Stimulated activated CD8-positive, alpha-beta memory T cell treated with anti-CD3 and anti-CD28 coated beads, Interleukin-4, amount 100 ng/mL, for 4 hours (primary cell): ENCODE measurements at regions not wholly inside any gene's neighbourhood (a gene's known extent, or its start where the extent isn't known, plus 50 kb on each side); places are given as distances from the start of the nearest gene placed in this dataset.

Experiments used
- DNase-seq, 2 donors: peaks; one replicate each; pipeline ENCODE4 v3.0.0-alpha.2; 2020; ENCODE audit warnings: low read depth in 2 of 2, low spot score in 1 of 2

- DNase-seq: no peak
Measured at GRCh38 chr5:143730112-143730801, 81.7 kb upstream of the HMHB1 start.

DNA sequence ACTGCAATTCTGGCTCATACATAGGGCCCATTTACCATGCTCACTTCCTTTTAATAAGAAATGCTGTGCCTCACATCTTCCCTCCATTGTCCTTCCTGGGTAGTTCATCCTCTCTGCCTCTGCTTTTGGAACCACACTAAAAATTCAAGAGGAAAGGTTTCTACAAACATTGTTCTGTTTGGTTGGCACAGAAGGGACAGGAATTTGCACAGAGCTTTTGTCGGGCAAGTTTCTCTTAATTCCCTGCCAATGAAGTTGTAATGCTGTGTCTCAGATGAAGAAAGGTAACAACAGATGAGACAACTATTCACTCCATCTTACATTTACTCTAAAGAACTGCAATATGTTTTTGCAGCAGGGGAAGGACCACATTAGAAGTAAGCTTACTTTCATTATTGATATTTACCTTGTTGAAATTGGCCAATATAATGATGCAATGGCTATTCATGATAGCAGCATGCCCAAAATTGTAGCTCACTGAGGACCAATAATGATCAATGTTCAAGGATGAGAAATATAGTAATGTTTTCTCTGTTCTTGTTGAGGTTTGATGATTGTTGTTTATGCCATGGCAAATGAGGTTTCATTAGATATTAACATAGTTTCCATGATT lies 82.5 kb upstream of the HMHB1 start:
- no peak for DNase-seq

- no peak for DNase-seq
Measured at GRCh38 chr5:143723159-143723558, 88.8 kb upstream of the HMHB1 start.

DNA sequence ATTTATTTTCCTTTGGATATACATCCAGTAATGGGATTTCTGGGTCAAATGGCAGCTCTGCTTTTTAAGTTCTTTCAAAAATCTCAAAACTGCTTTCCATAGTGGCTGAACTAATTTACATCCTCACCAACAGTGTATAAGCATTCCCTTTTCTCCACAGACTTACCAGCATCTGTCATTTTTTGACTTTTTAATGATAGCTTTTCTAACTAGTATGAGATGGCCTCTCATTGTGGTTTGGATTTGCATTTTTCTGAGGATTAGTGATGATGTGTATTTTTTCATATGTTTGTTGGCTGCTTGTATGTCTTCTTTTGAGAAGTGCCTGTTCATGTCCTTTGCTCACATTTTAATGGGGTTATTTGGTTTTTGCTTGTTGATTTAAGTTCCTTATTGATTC lies 90.0 kb upstream of the HMHB1 start:
- DNase-seq: no peak

DNA sequence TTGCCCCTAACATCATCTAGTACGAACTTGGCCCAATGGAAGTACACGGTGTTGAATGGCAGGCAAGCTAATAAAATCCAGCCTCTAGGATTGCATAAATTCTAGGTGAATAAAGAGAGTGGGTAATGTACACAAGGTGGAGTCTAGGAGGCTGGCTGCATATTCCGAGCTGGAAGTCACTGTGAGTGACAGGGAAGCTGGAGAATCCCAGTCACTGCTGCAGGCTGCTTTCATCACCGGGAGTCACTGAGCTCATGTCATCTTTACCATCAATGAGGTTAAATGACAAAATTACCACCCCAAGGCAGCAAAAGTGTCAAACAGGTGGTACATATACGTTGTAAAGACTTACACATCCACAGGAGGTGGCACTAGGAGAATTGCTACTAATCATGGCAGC lies 91.3 kb upstream of the HMHB1 start:
- DNase-seq: no peak

DNA sequence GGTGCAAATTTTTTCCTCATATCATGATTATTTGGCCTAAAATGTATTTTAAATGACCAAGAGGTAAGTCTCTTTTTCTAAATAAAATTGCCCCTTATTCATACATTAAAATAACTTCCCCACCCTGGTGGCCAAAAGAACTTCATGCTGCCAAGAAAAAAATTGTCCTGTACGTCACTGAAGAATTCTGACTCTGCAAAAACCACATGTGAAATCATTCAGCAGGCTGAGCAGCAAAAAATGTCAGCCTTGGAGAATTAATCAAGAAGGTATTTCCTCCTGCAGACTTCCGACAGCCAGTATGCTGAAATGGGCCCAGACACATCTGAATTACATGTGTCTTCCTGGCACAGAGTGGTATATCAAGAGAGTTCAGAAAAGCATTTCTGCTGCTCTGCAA lies 94.6 kb upstream of the HMHB1 start:
- no peak for DNase-seq

- no peak for DNase-seq
Measured at GRCh38 chr5:143716881-143717280, 95.1 kb upstream of the HMHB1 start.

- DNase-seq: no peak
Measured at GRCh38 chr5:143715616-143716015, 96.3 kb upstream of the HMHB1 start.

GRCh38 chr5:143714629-143715028 lies 97.3 kb upstream of the HMHB1 start:
- DNase-seq: no peak

GRCh38 chr5:143713047-143714003 lies 98.6 kb upstream of the HMHB1 start:
- no peak for DNase-seq

- no peak for DNase-seq
Measured at GRCh38 chr5:143708672-143709071, 103.3 kb upstream of the HMHB1 start.

GRCh38 chr5:143707806-143708205 lies 104.2 kb upstream of the HMHB1 start:
- no peak for DNase-seq

DNA sequence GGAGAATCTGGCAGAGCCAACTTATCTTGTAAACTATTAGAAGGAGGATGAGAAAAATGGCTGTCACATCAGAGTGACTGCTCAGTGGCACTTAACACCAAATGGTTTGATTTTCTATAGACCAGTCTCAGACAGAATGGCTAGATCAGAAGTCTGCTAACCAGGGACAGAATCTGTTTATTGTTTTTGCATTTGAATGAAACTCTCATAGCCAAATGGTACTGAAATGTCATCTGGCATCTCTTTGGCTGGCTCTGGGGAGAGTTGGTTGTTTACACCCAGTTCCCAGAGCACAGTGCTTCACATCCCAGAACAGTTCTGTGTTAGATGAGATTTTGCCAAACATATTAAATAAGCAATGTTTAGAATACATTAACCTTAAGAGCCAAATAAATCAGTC lies 106.6 kb upstream of the HMHB1 start:
- no peak for DNase-seq

GRCh38 chr5:143703659-143704058 lies 108.3 kb upstream of the HMHB1 start:
- no peak for DNase-seq

GRCh38 chr5:143701493-143701892 lies 110.5 kb upstream of the HMHB1 start:
- no peak for DNase-seq

DNA sequence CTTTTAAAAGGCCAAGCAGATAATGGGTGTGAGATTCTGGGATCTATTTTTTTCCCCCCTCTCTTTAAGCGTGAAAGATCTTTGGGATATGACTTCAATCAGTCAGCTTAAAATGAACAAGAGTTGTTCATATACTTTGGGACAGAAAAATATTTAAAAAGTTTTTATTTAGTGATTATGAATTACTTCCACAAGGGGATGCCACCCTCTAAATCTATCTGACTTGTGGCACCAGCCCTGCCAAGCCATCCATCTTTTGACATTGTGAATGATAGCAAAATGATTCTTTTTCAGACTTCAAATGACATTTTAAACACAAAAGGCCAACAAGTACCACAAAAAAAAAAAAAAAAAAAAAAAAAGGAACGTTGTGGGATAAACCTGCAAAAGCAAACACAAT lies 111.0 kb upstream of the HMHB1 start:
- DNase-seq: no peak

DNA sequence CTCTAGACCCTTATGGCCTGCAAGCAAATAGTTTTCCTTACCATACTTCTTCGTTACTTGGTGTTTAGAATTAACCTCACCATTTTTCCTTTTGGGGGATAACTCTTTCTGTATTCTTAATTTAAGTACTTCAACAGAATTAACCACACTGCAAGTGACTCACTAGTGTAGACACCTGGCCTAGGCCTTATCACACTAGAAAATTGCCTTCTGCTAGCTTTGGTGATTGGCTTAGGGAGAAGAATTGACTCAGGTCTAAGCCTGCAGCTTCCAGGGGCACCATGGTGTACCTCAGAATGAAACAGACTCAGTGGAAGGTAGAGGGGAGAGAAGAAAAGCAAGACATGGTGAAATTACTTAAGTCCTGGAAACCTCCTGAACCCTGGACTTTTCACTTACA lies 112.8 kb upstream of the HMHB1 start:
- no peak for DNase-seq

GRCh38 chr5:143698574-143698973 lies 113.4 kb upstream of the HMHB1 start:
- DNase-seq: no peak

DNA sequence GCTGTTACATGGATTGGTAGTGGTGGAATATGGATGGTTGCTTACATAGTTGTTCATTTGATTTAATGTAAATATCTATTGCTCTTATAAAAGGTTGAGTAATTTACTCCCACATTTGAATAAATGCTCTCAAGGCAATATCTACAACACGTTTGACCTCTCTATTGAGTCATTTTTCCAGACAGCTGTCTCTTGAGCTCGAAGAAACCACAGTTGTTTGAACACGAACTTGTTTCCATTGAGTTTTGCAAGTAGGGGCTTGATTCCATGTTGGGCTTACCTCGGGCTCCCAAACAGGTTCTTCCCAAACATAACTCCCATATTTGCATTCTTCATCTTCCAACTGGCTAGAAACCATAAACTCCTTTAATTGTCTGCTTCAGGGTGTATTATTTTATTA lies 115.0 kb upstream of the HMHB1 start:
- no peak for DNase-seq

DNA sequence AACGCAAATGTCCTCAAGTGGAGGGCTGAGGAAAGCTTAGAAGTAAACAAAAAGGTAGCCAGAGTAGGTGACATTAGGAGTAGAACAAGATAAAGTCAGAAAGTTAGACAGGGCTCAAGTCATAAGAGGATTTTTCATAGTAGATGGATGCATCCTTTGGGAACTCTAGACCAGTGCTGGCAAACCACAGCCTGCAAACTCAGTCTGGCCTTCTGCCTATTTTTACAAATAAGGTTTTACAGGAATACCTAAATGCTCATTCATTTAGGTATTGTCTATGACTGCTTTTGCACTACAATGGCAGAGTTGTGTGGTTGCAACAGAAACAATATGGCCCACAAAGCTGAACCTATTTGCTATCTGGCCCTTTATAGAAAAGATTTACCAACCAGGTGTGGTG lies 116.0 kb upstream of the HMHB1 start:
- no peak for DNase-seq

GRCh38 chr5:143695244-143695864 lies 116.6 kb upstream of the HMHB1 start:
- no peak for DNase-seq

- peak in 1 of 2 donors; percentile 0 for DNase-seq
Measured at GRCh38 chr5:143694357-143694756, 117.6 kb upstream of the HMHB1 start.
